ENCODE measurements at regions not wholly inside any gene's neighbourhood (a gene's known extent, or its start where the extent isn't known, plus 50 kb on each side); places are given as distances from the start of the nearest gene placed in this dataset.

- H3K27me3 ChIP-seq (replicated peaks; ENCODE audit: control insufficient read depth, insufficient read depth, low read length) = no peaks in the 10 kb centered on the region
- H3K36me3 ChIP-seq (ENCODE audit: control insufficient read depth, insufficient read depth, low read length) = no peaks in the 10 kb centered on the region
- no peak overlapping the region for H3K4me3 ChIP-seq (replicated peaks; ENCODE audit: low read depth, low read length)
- DNase-seq (ENCODE audit: extremely low read depth, insufficient read length) = no peak
- TF ChIP-seq CTCF (IDR thresholded peaks at IDR 0.05; ENCODE audit: insufficient read depth, low read length, poor library complexity, severe bottlenecking) = no peak
These were observed 74.2 kb upstream of the KSR1 start for GRCh38 chr17:27382025-27382424.

GRCh38 chr17:27384261-27384701 lies 72.0 kb upstream of the KSR1 start:
- Histone ChIP-seq H3K36me3 (ENCODE audit: control insufficient read depth, insufficient read depth, low read length) (no peaks in the 10 kb centered on the region), H3K4me3 (replicated peaks; ENCODE audit: low read depth, low read length) (no peak overlapping the region), H3K27me3 (replicated peaks; ENCODE audit: control insufficient read depth, insufficient read depth, low read length) (no peaks in the 10 kb centered on the region)
- TF ChIP-seq CTCF (IDR thresholded peaks at IDR 0.05; ENCODE audit: insufficient read depth, low read length, poor library complexity, severe bottlenecking) = no peak
- DNase-seq (ENCODE audit: extremely low read depth, insufficient read length) = no peak

- Histone ChIP-seq H3K4me3 (replicated peaks; ENCODE audit: low read depth, low read length) (no peak overlapping the region), H3K27me3 (replicated peaks; ENCODE audit: control insufficient read depth, insufficient read depth, low read length) (no peaks in the 10 kb centered on the region), H3K36me3 (ENCODE audit: control insufficient read depth, insufficient read depth, low read length) (no peaks in the 10 kb centered on the region)
- DNase-seq (ENCODE audit: extremely low read depth, insufficient read length) = no peak
- TF ChIP-seq CTCF (IDR thresholded peaks at IDR 0.05; ENCODE audit: insufficient read depth, low read length, poor library complexity, severe bottlenecking) = no peak
These were observed 71.5 kb upstream of the KSR1 start for GRCh38 chr17:27384726-27385125.

GRCh38 chr17:27385626-27386025 lies 70.6 kb upstream of the KSR1 start:
- Histone ChIP-seq H3K27me3 (replicated peaks; ENCODE audit: control insufficient read depth, insufficient read depth, low read length) (no peaks in the 10 kb centered on the region), H3K4me3 (replicated peaks; ENCODE audit: low read depth, low read length) (no peak overlapping the region), H3K36me3 (ENCODE audit: control insufficient read depth, insufficient read depth, low read length) (no peaks in the 10 kb centered on the region)
- TF ChIP-seq CTCF (IDR thresholded peaks at IDR 0.05; ENCODE audit: insufficient read depth, low read length, poor library complexity, severe bottlenecking) = no peak
- DNase-seq (ENCODE audit: extremely low read depth, insufficient read length) = no peak

GRCh38 chr17:27386206-27387075 lies 69.8 kb upstream of the KSR1 start:
- Histone ChIP-seq H3K4me3 (replicated peaks; ENCODE audit: low read depth, low read length) (no peak overlapping the region), H3K27me3 (replicated peaks; ENCODE audit: control insufficient read depth, insufficient read depth, low read length) (no peaks in the 10 kb centered on the region), H3K36me3 (ENCODE audit: control insufficient read depth, insufficient read depth, low read length) (no peaks in the 10 kb centered on the region)
- DNase-seq (ENCODE audit: extremely low read depth, insufficient read length) = no peak
- no peak for TF ChIP-seq CTCF (IDR thresholded peaks at IDR 0.05; ENCODE audit: insufficient read depth, low read length, poor library complexity, severe bottlenecking)

Data from GM06990 (cell line).